GM21737 (cell line): ENCODE measurements at regions not wholly inside any gene's neighbourhood (a gene's known extent, or its start where the extent isn't known, plus 50 kb on each side); places are given as distances from the start of the nearest gene placed in this dataset.
"Not testable (repeated sequence)": the region's sequence is repeated elsewhere in the genome, so short reads cannot be mapped to it uniquely, and the experiment has no call there.

Experiments used
- ATAC-seq: cut with Tn5 transposase; IDR thresholded peaks from one replicate; pipeline ENCODE4 v1.9.1; 2021; ENCODE audit warnings: mild to moderate bottlenecking, moderate library complexity; ENCODE audit not compliant: unreplicated experiment

- ATAC-seq = no peak
Observed at GRCh38 chr4:123025398-123025797, 103.0 kb upstream of the NUDT6 start.

GRCh38 chr4:123026015-123026414, 103.6 kb upstream of the NUDT6 start:
- not testable (repeated sequence) for ATAC-seq

GRCh38 chr4:123031664-123032063, 109.3 kb upstream of the NUDT6 start:
- ATAC-seq = no peak

GRCh38 chr4:123034023-123034422, 111.6 kb upstream of the NUDT6 start:
- ATAC-seq = no peak

- no peak for ATAC-seq
Observed at GRCh38 chr4:123035239-123035638, 112.8 kb upstream of the NUDT6 start.

- ATAC-seq = no peak
Observed at GRCh38 chr4:123037804-123038203, 115.4 kb upstream of the NUDT6 start.

GRCh38 chr4:123042095-123042494, 119.7 kb upstream of the NUDT6 start:
- ATAC-seq = no peak

GRCh38 chr4:123043013-123043412, 120.6 kb upstream of the NUDT6 start:
- ATAC-seq = no peak

GRCh38 chr4:123043793-123044425, 121.5 kb upstream of the NUDT6 start:
- ATAC-seq = no peak

GRCh38 chr4:123046096-123046495, 123.7 kb upstream of the NUDT6 start:
- no peak for ATAC-seq

GRCh38 chr4:123050018-123050417, 127.6 kb upstream of the NUDT6 start:
- ATAC-seq = no peak

- ATAC-seq = no peak
Observed at GRCh38 chr4:123052007-123052406, 129.6 kb upstream of the NUDT6 start.

GRCh38 chr4:123055943-123056342, 133.5 kb upstream of the NUDT6 start:
- ATAC-seq = no peak

GRCh38 chr4:123060039-123060770, 137.8 kb upstream of the NUDT6 start:
- ATAC-seq = no peak

GRCh38 chr4:123064390-123064789, 142.0 kb upstream of the NUDT6 start:
- no peak for ATAC-seq

GRCh38 chr4:123068081-123068480, 145.7 kb upstream of the NUDT6 start:
- ATAC-seq = no peak

GRCh38 chr4:123072060-123072459, 149.7 kb upstream of the NUDT6 start:
- ATAC-seq = no peak

- ATAC-seq = no peak
Observed at GRCh38 chr4:123073650-123074049, 151.3 kb upstream of the NUDT6 start.

GRCh38 chr4:123077330-123077729, 154.9 kb upstream of the NUDT6 start:
- no peak for ATAC-seq

- no peak for ATAC-seq
Observed at GRCh38 chr4:123081971-123082370, 159.6 kb upstream of the NUDT6 start.

- ATAC-seq = no peak
Observed at GRCh38 chr4:123083646-123084045, 161.2 kb upstream of the NUDT6 start.

- ATAC-seq = no peak
Observed at GRCh38 chr4:123088501-123088900, 166.1 kb upstream of the NUDT6 start.

GRCh38 chr4:123090886-123091285, 168.5 kb upstream of the NUDT6 start:
- ATAC-seq = no peak
